ENCODE measurements at regions not wholly inside any gene's neighbourhood (a gene's known extent, or its start where the extent isn't known, plus 50 kb on each side); places are given as distances from the start of the nearest gene placed in this dataset.

DNA sequence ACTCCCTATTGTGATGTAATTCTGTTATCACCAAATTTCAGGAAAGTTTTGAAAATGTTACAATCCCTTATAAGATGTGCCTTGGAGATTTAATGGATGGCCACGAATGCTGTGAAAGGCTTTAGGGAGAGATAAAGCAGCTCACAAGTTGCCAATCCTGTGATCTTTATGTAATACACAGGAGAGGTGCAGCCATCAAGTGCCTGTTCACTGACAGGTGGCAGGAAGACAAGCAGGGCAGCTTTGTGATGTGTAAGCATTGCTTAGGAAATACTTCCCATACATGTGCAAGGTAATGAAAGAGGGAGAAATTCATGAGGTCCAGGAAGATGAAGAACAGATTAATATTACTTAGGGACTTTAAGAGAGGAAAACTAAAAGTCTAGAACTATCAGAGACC, 628.8 kb downstream of the SLITRK6 start:
- TF ChIP-seq, protein P1, sequence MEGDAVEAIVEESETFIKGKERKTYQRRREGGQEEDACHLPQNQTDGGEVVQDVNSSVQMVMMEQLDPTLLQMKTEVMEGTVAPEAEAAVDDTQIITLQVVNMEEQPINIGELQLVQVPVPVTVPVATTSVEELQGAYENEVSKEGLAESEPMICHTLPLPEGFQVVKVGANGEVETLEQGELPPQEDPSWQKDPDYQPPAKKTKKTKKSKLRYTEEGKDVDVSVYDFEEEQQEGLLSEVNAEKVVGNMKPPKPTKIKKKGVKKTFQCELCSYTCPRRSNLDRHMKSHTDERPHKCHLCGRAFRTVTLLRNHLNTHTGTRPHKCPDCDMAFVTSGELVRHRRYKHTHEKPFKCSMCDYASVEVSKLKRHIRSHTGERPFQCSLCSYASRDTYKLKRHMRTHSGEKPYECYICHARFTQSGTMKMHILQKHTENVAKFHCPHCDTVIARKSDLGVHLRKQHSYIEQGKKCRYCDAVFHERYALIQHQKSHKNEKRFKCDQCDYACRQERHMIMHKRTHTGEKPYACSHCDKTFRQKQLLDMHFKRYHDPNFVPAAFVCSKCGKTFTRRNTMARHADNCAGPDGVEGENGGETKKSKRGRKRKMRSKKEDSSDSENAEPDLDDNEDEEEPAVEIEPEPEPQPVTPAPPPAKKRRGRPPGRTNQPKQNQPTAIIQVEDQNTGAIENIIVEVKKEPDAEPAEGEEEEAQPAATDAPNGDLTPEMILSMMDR (conservative IDR thresholded peaks at IDR 0.05): no peak
- TF ChIP-seq EZH2 (IDR thresholded peaks at IDR 0.05; ENCODE audit: low read depth): no peak

All from PC-9 (cell line).